BJ (cell line): ENCODE measurements at regions not wholly inside any gene's neighbourhood (a gene's known extent, or its start where the extent isn't known, plus 50 kb on each side); places are given as distances from the start of the nearest gene placed in this dataset.

ENCODE experiments used
- CTCF ChIA-PET: fragments of 350-600 bp; formaldehyde crosslinking; extraction: SDS; loops from one replicate; lab custom pipeline; 2021; ENCODE audit warnings: antibody characterized with exemption, inconsistent platforms; lab: Yijun Ruan, JAX
- POLR2A ChIA-PET: fragments of 300-600 bp; sonication (Branson Sonifier 250); formaldehyde crosslinking; extraction: SDS; loops from one replicate; lab custom pipeline; 2021; ENCODE audit warnings: antibody characterized with exemption; lab: Charles Lee
- DNase-seq: peaks from one replicate; pipeline ENCODE4 v3.0.0-alpha.2; 2011; ENCODE audit warnings: low read depth
- H3K27me3 ChIP-seq: 2 replicates; pipeline ENCODE4 v1.6.0; 2011; ENCODE audit warnings: low read length; ENCODE audit not compliant: control insufficient read depth, insufficient read depth
- H3K36me3 ChIP-seq: 2 replicates; pipeline ENCODE4 v1.5.1; 2011; ENCODE audit warnings: low read length; ENCODE audit not compliant: control insufficient read depth, insufficient read depth
- H3K4me3 ChIP-seq: 2 replicates; pipeline ENCODE4 v1.5.1; 2011; ENCODE audit warnings: low read depth, mild to moderate bottlenecking, control low read depth, low read length
- TF ChIP-seq, protein P1 (sequence below): IDR thresholded peaks from 2 replicates; pipeline ENCODE4 v1.5.1; 2011; ENCODE audit warnings: low read depth, mild to moderate bottlenecking, control low read depth, inconsistent platforms, low read length, moderate library complexity; ENCODE audit not compliant: insufficient read depth

DNA sequence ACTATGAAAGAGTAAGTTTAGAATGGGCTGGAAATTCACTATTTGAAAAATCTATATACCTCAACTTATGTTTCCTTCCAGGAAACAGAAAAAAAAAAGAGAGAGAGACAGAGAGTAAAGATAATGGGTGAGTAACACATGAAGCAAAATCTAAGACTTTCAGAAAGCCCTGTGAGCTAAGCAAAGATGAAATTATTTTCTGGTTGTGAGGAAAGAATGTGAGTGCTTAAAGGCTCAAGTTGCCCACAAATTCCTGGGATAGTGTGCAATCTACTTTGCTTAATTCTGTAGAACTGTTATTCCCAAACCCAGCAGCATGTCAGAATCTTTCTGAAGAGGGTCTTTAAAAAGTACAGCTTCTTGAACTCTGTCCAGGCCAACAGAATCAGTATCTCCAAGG is 337.7 kb upstream of the AGTR1 start:
- Histone ChIP-seq H3K36me3 (no peaks in the 10 kb centered on the region), H3K4me3 (no peak overlapping the region), H3K27me3 (no peaks in the 10 kb centered on the region)
- no peak for DNase-seq
- ChIA-PET POLR2A (interaction anchor here (0.6 kb wide), 1 partner anchor 220 kb away, joined by 4 read pairs; no protein-coding TSS in a partner anchor), CTCF (interaction anchor here (1.6 to 2.4 kb wide), 2 partner anchors 20 to 43 kb away, joined by 5 to 6 read pairs; no protein-coding TSS in a partner anchor)
- TF ChIP-seq, protein P1, sequence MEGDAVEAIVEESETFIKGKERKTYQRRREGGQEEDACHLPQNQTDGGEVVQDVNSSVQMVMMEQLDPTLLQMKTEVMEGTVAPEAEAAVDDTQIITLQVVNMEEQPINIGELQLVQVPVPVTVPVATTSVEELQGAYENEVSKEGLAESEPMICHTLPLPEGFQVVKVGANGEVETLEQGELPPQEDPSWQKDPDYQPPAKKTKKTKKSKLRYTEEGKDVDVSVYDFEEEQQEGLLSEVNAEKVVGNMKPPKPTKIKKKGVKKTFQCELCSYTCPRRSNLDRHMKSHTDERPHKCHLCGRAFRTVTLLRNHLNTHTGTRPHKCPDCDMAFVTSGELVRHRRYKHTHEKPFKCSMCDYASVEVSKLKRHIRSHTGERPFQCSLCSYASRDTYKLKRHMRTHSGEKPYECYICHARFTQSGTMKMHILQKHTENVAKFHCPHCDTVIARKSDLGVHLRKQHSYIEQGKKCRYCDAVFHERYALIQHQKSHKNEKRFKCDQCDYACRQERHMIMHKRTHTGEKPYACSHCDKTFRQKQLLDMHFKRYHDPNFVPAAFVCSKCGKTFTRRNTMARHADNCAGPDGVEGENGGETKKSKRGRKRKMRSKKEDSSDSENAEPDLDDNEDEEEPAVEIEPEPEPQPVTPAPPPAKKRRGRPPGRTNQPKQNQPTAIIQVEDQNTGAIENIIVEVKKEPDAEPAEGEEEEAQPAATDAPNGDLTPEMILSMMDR: no peak

DNA sequence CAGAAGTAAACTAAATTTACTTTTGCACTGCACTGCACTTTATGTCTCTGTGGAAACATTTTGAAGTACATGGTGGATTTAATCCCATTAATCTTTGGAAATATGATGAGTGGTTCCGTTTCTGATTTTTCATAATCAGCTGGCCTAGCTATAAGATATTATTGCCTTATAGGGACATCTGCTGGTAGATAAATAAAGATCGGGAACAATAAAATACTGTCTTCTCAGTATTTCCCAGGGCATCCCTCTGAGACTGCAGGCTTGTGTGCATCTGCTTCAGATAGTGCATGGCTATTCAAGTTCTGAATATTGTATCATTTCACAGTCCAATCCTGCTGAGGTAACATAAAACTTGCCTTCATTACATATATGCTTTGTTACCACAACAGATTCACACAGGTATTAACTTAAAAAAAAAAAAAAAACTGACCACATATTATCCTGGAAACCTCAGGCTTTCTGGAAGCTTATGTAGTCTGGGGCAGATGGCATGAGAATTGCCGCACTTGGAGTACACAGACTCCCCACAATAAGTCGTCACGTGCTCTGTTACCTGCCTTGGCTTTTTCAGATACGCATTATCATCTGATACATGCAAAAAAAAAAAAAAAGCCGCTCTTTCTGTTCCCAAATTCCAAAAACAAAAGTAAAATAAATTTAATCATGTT is 330.8 kb upstream of the AGTR1 start:
- DNase-seq: no peak
- POLR2A ChIA-PET: no interaction called here
- TF ChIP-seq, protein P1: no peak
- Histone ChIP-seq H3K27me3 (no peaks in the 10 kb centered on the region), H3K4me3 (no peak overlapping the region), H3K36me3 (no peaks in the 10 kb centered on the region)
- CTCF ChIA-PET: interaction anchor here (0.6 to 1.0 kb wide), 5 partner anchors 50 to 421 kb away, joined by 3 to 6 read pairs (median 3); no protein-coding TSS in a partner anchor

DNA sequence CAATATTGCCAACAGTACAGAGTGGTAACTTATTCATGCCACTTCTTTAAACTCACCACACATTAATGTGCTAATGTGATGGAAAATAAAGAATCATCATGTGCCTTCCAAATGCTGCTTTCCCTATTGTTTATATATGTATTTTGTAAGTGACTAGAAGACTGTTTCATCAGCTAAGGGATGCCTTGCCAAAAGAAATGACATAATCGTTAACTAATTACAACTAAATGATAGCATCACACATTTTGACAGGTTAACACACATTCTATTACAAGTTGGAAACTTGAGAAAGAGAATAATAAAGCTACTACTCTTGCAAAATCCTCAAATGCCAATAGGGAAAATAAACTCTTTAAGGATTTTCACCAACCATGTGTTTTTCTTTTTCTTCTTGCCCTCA is 329.9 kb upstream of the AGTR1 start:
- DNase-seq: no peak
- POLR2A ChIA-PET: no interaction called here
- CTCF ChIA-PET: interaction anchor here (0.6 to 1.6 kb wide), 4 partner anchors 12 to 422 kb away, joined by 3 to 5 read pairs (median 3); no protein-coding TSS in a partner anchor

DNA sequence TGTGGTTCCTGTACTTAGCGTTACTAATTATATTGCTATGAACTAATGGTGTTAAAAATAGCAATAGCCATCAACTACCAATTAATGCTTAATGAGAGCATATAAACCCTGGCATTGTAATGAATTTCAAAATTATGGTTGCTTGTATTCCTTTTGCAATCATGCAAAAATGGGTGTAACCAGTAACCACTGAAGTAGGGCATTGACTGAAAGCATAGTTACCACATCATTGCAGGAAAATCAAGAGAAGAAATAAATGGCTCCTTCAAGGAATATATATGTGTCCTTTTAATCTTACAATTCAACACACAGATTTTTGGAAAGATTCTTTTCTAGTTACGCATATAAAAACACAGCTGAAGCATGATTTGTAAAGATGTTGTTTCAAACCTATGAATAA is 328.3 kb upstream of the AGTR1 start:
- ChIA-PET POLR2A (no interaction called here), CTCF (no interaction called here)
- H3K4me3 ChIP-seq: no peak overlapping the region
- H3K36me3 ChIP-seq: no peaks in the 10 kb centered on the region
- DNase-seq: no peak
- TF ChIP-seq, protein P1: no peak
- H3K27me3 ChIP-seq: no peaks in the 10 kb centered on the region

More for the DNA sequence above, 329.9 kb upstream of the AGTR1 start:
- Histone ChIP-seq H3K36me3 (no peaks in the 10 kb centered on the region), H3K27me3 (no peaks in the 10 kb centered on the region), H3K4me3 (no peak overlapping the region)
- TF ChIP-seq, protein P1: no peak

DNA sequence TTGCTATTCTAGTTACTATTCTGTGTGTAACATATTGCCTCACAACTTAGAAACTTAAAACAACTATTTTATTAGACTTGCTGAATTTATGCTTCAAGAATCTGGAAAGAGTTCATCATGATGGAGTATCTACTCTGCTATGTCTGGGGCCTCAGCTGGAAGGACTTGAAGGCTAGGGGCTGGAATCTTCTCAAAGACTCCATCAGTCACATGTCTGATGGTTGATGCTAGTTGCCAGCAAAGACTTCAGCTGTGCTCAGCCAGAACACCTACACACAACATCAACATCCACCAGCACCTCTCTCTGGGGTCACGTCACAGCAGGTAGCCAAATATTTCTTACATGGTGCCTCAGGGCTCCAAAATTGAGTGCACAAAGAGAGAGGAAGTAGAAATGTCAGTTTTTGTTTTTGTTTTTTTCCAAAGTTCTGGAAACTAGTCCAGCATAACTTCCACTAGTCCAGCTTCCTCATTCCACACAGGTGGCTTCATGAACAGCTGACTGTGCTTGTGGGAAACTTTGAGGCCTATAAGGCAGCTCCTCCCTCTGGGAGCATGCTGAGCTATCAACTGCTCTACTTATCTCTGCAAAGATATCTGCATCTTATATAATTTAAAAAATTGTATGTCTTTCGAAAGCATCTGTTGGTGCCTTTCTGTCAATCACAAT is 325.4 kb upstream of the AGTR1 start:
- Histone ChIP-seq H3K27me3 (no peaks in the 10 kb centered on the region), H3K36me3 (no peaks in the 10 kb centered on the region), H3K4me3 (no peak overlapping the region)
- POLR2A ChIA-PET: no interaction called here
- CTCF ChIA-PET: interaction anchor here (0.6 kb wide), 1 partner anchor 176 kb away, joined by 3 read pairs; no protein-coding TSS in a partner anchor
- TF ChIP-seq, protein P1: no peak
- DNase-seq: no peak
